Nucleus accumbens (tissue), 56 donors: ENCODE measurements at regions not wholly inside any gene's neighbourhood (a gene's known extent, or its start where the extent isn't known, plus 50 kb on each side); places are given as distances from the start of the nearest gene placed in this dataset.

Experiments
- DNase-seq, 56 donors: peaks; one replicate each; lab custom pipeline; 2025; lab: John Stamatoyannopoulos, UW

DNA sequence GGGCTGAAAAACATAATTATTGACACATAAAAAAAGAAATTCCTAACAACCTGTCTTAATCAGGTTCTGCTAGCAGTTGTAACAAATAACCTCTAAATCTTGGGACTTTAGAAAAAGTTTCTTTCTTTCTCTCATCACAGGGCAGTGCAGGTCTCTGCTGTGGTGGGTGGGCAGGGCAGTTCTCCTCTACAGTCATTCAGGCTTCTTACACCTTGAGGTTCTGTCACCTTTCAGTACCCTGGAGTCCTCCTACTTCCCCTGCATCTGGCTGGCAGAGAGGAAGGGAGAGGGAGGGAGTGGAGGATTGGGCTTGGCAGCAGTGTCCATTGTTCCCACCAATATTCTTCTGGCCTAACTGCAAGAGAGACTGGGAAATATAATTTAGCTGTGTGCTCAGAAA, 112.2 kb upstream of the ANKRD55 start:
- no peak for DNase-seq

DNA sequence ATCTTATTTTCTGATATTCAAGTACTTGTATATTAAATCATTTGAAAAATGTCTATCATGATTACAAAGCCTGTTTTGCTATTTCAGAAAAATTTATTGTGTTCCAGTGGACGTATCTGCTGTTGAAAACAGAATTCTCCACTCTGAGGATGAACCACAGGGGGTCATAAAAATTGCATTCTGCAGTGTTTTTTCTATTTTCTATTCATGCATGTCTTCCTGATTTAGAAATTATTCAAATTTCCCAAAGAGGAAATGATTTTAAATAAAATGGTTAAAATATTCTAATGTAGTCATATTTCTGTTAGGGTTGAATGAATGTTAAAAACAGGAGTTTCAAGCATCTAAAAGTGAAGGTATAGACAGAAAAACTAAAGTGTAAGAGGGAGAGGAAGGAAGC, 111.5 kb upstream of the ANKRD55 start:
- no peak for DNase-seq

DNA sequence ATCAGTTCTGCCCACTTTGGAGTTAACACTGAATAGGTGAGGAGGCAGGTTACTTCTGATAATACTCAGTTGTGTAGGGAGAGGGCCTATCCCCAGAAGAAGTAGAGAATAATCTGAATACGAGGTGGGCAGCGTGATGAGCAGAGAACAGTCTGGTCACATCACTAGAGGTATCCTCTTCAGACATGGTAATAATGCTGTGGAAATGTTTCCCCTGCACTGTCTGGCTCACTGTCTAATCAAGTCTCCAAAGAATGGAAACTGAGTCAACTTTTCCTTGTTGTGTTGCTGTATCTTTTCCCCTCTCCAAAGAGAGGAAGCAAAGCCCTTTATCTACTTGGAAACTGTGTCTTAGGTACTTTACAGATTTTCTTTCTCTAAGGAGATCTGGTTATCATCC, 110.9 kb upstream of the ANKRD55 start:
- no peak for DNase-seq

- no peak for DNase-seq
Measured at GRCh38 chr5:56342616-56343015, 109.5 kb upstream of the ANKRD55 start.

- DNase-seq, result no peak
Measured at GRCh38 chr5:56340196-56340980, 107.3 kb upstream of the ANKRD55 start.

- DNase-seq, result no peak
Measured at GRCh38 chr5:56339732-56340131, 106.6 kb upstream of the ANKRD55 start.

DNA sequence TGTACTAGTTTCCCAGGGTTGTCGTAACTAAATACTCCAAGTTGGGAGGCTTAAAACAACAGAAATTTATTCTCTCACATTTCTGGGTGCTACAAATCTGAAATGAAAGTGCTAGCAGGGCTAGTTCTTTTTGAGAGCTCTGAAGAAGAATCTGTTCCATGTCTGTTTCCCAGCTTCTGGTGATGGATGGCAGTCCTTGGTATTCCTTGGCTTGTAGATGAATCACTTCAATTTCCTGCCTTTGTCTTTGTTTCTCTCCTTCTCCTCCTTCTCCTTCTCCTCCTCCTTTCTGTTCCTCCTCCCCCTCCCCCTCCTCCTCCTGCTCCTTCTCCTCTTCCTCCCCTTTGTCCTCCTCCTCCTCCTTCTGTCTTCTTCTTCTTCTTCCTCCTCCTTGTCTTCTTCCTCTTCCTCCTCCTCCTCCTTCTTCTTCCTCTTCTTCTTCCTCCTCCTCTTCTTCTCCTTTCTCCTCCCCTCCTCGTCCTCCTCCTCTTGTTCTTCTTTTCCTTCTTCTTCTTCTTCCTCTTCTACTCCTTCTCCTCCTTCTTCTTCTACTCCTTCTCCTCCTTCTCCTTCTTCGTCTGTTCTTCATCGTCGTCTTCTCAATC, 104.7 kb upstream of the ANKRD55 start:
- DNase-seq, result no peak

- no peak for DNase-seq
Measured at GRCh38 chr5:56335212-56335611, 102.1 kb upstream of the ANKRD55 start.

- DNase-seq, result peak in 3 of 56 donors; percentile 4 to 28 (median 8)
Measured at GRCh38 chr5:56330806-56331205, 97.7 kb upstream of the ANKRD55 start.

GRCh38 chr5:56330167-56330566, 97.0 kb upstream of the ANKRD55 start:
- peak in 1 of 56 donors; percentile 3 for DNase-seq

- no peak for DNase-seq
Measured at GRCh38 chr5:56329652-56330051, 96.5 kb upstream of the ANKRD55 start.

GRCh38 chr5:56328753-56329560, 95.8 kb upstream of the ANKRD55 start:
- DNase-seq, result no peak

DNA sequence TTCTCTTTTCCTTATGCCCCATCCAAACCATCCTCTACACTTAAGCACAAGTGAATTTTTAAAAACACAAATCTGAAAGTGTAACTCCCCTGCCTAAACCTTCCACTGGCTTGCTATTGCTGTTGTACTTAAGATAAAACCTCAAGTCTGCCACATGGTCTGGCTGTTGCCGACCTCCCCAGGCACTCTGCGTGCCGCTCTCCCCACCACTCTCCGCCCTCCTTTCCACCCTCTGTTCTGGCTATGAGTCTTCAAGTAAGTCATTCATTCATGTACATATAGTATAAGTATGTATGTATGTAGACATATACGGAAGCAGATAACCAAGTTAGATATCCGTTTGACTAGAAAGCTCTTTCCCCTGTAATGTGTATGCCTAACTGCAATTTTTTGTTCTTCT, 94.7 kb upstream of the ANKRD55 start:
- no peak for DNase-seq

DNA sequence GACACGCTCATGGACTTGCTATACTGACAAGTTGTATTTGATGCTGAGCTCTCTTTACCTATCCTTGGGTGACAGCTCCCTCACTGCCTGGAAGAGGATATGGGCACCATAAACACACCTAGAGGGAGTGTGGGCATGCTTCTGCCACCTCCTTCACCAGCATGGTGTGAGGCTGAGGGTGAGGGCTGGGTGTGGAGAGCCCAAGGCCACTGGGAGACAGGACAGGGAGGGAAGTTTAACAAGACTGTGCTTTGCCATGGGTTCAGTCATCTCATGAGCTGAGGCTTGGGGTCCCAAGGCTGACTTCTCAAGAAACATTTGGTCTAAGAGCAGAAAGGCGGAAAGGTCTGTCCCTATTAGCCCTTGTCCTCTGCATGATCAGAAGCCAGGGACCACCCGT, 93.6 kb upstream of the ANKRD55 start:
- DNase-seq, result no peak

- no peak for DNase-seq
Measured at GRCh38 chr5:56326116-56326515, 93.0 kb upstream of the ANKRD55 start.

DNA sequence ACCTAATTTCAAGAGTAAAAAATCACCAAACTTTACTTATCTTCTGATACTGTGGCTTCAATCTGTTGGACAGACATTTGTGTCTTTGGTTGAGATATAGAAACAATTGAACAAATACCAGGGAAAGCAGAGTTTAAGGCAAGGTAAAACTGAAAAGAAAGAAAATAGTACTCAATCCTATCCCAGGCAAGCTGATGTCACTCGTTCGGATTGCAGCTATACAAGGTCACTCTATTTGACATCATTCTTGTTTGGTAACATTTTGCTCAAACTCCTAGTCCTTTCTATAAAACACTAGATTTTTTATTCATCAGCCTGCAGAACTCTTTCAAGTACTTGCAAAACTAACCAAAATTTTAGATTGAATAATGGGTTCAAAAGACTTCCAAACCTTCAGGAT, 91.9 kb upstream of the ANKRD55 start:
- DNase-seq, result no peak

DNA sequence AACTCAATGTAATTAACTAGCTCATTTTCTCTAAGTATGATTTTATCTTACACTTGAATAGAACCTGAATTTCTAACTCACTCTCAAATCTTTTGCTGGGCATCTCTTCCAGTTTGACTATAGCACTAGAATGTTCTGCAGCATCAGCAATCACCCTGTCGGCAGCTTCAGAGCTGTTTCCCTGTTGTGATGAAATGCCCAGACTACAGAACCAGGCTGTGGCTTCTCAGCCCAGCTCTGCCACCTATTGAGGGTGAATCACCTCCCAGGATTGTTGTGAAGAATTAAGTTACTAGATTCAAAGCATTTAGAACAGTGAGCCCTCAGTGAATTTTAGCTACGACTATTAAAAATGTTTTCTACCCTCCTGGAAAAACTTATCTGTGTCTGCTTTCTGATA, 90.4 kb upstream of the ANKRD55 start:
- peak in 1 of 56 donors; percentile 10 for DNase-seq

DNA sequence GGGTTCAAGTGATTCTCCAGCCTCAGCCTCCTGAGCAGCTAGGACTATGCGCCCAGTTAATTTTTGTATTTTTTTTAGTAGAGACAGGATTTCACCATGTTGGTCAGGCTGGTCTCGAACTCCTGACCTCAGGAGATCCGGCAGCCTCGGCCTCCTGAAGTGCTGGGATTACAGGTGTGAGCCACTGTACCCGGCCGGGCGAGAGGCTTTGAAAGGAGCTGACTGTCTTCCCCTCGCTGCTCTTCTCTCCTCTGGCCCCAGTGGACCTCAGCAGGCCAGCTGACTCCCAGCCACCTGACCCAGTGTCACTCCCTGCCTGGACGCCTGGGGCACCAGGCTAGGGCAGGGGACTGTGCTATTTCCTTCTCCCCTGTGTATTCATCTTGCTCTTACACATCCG, 89.5 kb upstream of the ANKRD55 start:
- no peak for DNase-seq

DNA sequence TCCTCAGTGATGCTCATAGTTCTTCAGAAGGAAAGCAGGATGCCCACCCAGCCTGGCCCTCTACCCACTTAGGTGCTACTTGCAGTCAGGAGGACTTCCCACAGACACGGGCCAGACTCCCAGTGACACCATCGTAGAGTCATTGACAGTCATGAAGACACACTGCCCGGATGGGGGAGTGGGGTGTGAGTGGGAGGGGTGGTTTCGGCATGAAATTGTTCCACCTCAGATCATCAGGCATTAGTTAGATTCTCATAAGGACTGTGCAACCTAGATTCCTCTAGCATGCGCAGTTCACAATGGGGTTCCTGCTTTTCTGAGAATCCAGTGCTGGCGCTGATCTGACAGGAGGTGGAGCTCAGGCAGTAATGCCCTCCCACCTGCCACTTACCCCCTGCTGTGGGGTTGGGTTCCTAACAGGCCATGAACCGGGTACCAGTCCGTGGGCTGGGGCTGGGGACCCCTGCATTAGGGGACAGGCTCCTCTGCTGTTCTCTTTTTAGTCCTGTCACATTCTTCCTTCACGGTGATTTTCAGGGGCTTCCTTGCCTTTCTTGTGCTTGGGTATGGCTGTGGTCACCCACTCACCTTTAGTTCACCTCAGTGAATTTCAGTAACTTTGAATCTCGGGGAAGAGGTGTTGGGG, 88.2 kb upstream of the ANKRD55 start:
- DNase-seq, result no peak

- DNase-seq, result no peak
Measured at GRCh38 chr5:56320686-56321085, 87.6 kb upstream of the ANKRD55 start.
